BJ (cell line): ENCODE measurements at regions not wholly inside any gene's neighbourhood (a gene's known extent, or its start where the extent isn't known, plus 50 kb on each side); places are given as distances from the start of the nearest gene placed in this dataset.

Experiments
- CTCF ChIA-PET: fragments of 350-600 bp; formaldehyde crosslinking; extraction: SDS; loops from one replicate; lab custom pipeline; 2021; ENCODE audit warnings: antibody characterized with exemption, inconsistent platforms; lab: Yijun Ruan, JAX
- POLR2A ChIA-PET: fragments of 300-600 bp; sonication (Branson Sonifier 250); formaldehyde crosslinking; extraction: SDS; loops from one replicate; lab custom pipeline; 2021; ENCODE audit warnings: antibody characterized with exemption; lab: Charles Lee
- DNase-seq: peaks from one replicate; pipeline ENCODE4 v3.0.0-alpha.2; 2011; ENCODE audit warnings: low read depth
- H3K27me3 ChIP-seq: 2 replicates; pipeline ENCODE4 v1.6.0; 2011; ENCODE audit warnings: low read length; ENCODE audit not compliant: control insufficient read depth, insufficient read depth
- H3K36me3 ChIP-seq: 2 replicates; pipeline ENCODE4 v1.5.1; 2011; ENCODE audit warnings: low read length; ENCODE audit not compliant: control insufficient read depth, insufficient read depth
- H3K4me3 ChIP-seq: 2 replicates; pipeline ENCODE4 v1.5.1; 2011; ENCODE audit warnings: low read depth, mild to moderate bottlenecking, control low read depth, low read length
- CTCF ChIP-seq: IDR thresholded peaks from 2 replicates; pipeline ENCODE4 v1.5.1; 2011; ENCODE audit warnings: low read depth, mild to moderate bottlenecking, control low read depth, inconsistent platforms, low read length, moderate library complexity; ENCODE audit not compliant: insufficient read depth

- POLR2A ChIA-PET = no interaction called here
- CTCF ChIA-PET = no interaction called here
- TF ChIP-seq CTCF = no peak
- no peak for DNase-seq
- Histone ChIP-seq H3K27me3 (no peaks in the 10 kb centered on the region), H3K4me3 (no peak overlapping the region), H3K36me3 (no peaks in the 10 kb centered on the region)
Observed at GRCh38 chr11:101292661-101293240, 163.1 kb upstream of the PGR start.

GRCh38 chr11:101291279-101291678 lies 161.7 kb upstream of the PGR start:
- DNase-seq = no peak
- CTCF ChIA-PET = no interaction called here
- POLR2A ChIA-PET = no interaction called here
- no peak overlapping the region for H3K4me3 ChIP-seq
- no peak for TF ChIP-seq CTCF
- H3K27me3 ChIP-seq = no peaks in the 10 kb centered on the region
- H3K36me3 ChIP-seq = no peaks in the 10 kb centered on the region

- H3K27me3 ChIP-seq = no peaks in the 10 kb centered on the region
- TF ChIP-seq CTCF = no peak
- DNase-seq = no peak
- POLR2A ChIA-PET = no interaction called here
- H3K36me3 ChIP-seq = no peaks in the 10 kb centered on the region
- CTCF ChIA-PET = no interaction called here
- H3K4me3 ChIP-seq = no peak overlapping the region
Observed at GRCh38 chr11:101288392-101288791, 158.8 kb upstream of the PGR start.

GRCh38 chr11:101279728-101280127 lies 150.1 kb upstream of the PGR start:
- no peak overlapping the region for H3K4me3 ChIP-seq
- no peaks in the 10 kb centered on the region for H3K36me3 ChIP-seq
- no peaks in the 10 kb centered on the region for H3K27me3 ChIP-seq
- no peak for TF ChIP-seq CTCF
- DNase-seq = no peak
- ChIA-PET POLR2A (no interaction called here), CTCF (interaction anchor here (0.7 kb wide), 1 partner anchor 214 kb away, joined by 3 read pairs; no protein-coding TSS in a partner anchor)

GRCh38 chr11:101278286-101278685 lies 148.7 kb upstream of the PGR start:
- CTCF ChIA-PET = no interaction called here
- Histone ChIP-seq H3K36me3 (no peaks in the 10 kb centered on the region), H3K27me3 (no peaks in the 10 kb centered on the region), H3K4me3 (no peak overlapping the region)
- DNase-seq = no peak
- POLR2A ChIA-PET = no interaction called here
- no peak for TF ChIP-seq CTCF
